Adrenal gland (tissue), 9 donors: ENCODE measurements at regions not wholly inside any gene's neighbourhood (a gene's known extent, or its start where the extent isn't known, plus 50 kb on each side); places are given as distances from the start of the nearest gene placed in this dataset.

Source experiments
- DNase-seq, 7 donors: peaks; one replicate each; pipeline ENCODE4 v3.0.0-alpha.2; 2019 to 2020
- H3K27ac ChIP-seq, 5 donors: fragments of 200-600 bp; sonication (generic) in 4 of 5; 1 replicate in 3 of 5; 2 replicates in 2 of 5; pipeline versions ENCODE4 v1.5.1 to v1.8.0; 2016 to 2020; ENCODE audit warnings: mild to moderate bottlenecking in 1 of 5
- H3K27me3 ChIP-seq: fragments of 200-600 bp; 2 replicates; pipeline ENCODE4 v1.8.0; 2021
- H3K36me3 ChIP-seq, 2 donors: fragments of 200-600 bp; replicated peaks in 1 of 2; 1 replicate in 1 of 2; 2 replicates in 1 of 2; pipeline versions ENCODE4 v1.5.1 to v1.8.0; 2018 to 2022
- H3K4me1 ChIP-seq, 2 donors: fragments of 200-600 bp; replicated peaks in 1 of 2; 1 replicate in 1 of 2; 2 replicates in 1 of 2; pipeline versions ENCODE4 v1.5.1 to v1.8.0; 2018 to 2021
- H3K4me3 ChIP-seq, 4 donors: fragments of 200-600 bp; sonication (generic) in 3 of 4; one replicate each; pipeline ENCODE4 v1.5.1; 2016 to 2018
- H3K9me3 ChIP-seq, 3 donors: fragments of 200-600 bp; sonication (generic) in 1 of 3; replicated peaks in 1 of 3; 1 replicate in 2 of 3; 2 replicates in 1 of 3; pipeline versions ENCODE4 v1.5.1 to v1.8.0; 2016 to 2021
- POLR2A ChIP-seq, 2 donors: fragments of 450-650 bp; IDR thresholded peaks; one replicate each; pipeline ENCODE4 v1.6.1; 2017; ENCODE audit warnings: antibody characterized with exemption in 2 of 2, mild to moderate bottlenecking in 2 of 2, moderate library complexity in 1 of 2
- WGBS, 4 donors: extraction: QIAGEN DNeasy Blood & Tissue Kit in 2 of 4; methylation state at CpG; one replicate each; pipeline versions ENCODE4 v1.1.5 to v1.1.7; 2013 to 2017; 5-methylcytosine and 5-hydroxymethylcytosine counted together
- intact Hi-C, 2 donors: fragments of 100-400 bp; cut with DNase I; formaldehyde crosslinking; loops; one replicate each; pipeline versions ENCODE4 v1.14.1 to v1.15.0; 2022 to 2023
- TF ChIP-seq, protein P1 (sequence below), 6 experiments: fragments of 450-650 bp in 4 of 6; fragments of 200-600 bp in 2 of 6; sonication (generic) in 1 of 6; IDR thresholded peaks; 1 replicate in 5 of 6; 2 replicates in 1 of 6; pipeline versions ENCODE4 v1.5.1 to v1.8.0; 2016 to 2021; ENCODE audit warnings: antibody characterized with exemption in 6 of 6, mild to moderate bottlenecking in 2 of 6, moderate library complexity in 1 of 6
- donor health status: healthy with polysubstance abuse.
- donor health status: Bipolar disorder and iron deficiency.
- donor health status: DM: yes; HTN: yes; CAD: no.
- donor health status: DM: no; HTN: no; CAD: no.
- donor health status: DM: no; HTN: no; CAD: no.

DNA sequence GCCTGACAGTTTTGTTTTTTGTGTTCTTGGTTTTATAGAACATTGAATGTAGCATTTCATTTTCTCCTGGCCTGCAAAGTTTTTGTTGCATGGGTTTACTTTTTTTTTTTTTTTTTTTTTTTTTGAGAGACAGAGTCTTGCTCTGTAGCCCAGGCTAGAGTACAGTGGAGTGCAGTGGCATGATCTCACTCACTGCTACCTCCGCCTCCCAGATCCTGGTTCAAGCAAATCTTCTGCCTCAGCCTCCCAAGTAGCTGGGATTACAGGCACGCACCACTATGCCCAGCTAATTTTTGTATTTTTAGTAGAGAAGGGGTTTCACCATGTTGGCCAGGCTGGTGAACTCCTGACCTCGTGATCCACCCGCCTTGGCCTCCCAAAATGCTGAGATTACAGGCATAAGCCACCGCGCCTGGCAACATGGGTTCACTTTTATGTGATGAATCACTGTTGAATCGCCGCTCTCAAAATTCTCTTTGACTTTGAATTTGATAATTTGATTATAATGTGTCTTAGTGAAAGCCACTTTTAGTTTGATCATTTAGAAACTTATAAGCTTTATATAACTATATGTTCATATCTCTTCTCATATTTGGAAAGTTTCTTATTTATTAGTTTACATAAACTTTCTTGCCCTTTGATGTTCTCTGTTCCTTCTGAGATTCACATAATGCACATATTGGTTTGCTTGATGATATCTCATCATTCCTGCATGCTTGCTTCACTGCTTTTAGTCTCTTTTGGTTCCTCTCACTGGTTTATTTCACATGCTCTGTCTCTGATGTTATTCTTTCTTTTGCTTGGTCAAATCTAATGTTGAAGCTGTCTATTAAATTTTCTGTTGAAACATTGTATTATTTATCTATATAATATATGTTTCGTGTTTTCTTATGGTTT lies 589.0 kb upstream of the CNTN5 start:
- DNase-seq = no peak
- Histone ChIP-seq H3K36me3 (no peaks in the 10 kb centered on the region), H3K27me3 (no peaks in the 10 kb centered on the region), H3K9me3 (no peaks in the 10 kb centered on the region), H3K4me3 (no peak overlapping the region), H3K27ac (no peak overlapping the region), H3K4me1 (no peaks in the 10 kb centered on the region)
- TF ChIP-seq, protein P1, sequence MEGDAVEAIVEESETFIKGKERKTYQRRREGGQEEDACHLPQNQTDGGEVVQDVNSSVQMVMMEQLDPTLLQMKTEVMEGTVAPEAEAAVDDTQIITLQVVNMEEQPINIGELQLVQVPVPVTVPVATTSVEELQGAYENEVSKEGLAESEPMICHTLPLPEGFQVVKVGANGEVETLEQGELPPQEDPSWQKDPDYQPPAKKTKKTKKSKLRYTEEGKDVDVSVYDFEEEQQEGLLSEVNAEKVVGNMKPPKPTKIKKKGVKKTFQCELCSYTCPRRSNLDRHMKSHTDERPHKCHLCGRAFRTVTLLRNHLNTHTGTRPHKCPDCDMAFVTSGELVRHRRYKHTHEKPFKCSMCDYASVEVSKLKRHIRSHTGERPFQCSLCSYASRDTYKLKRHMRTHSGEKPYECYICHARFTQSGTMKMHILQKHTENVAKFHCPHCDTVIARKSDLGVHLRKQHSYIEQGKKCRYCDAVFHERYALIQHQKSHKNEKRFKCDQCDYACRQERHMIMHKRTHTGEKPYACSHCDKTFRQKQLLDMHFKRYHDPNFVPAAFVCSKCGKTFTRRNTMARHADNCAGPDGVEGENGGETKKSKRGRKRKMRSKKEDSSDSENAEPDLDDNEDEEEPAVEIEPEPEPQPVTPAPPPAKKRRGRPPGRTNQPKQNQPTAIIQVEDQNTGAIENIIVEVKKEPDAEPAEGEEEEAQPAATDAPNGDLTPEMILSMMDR (IDR thresholded peaks at IDR 0.05) = no peak
- no peak for TF ChIP-seq POLR2A (IDR thresholded peaks at IDR 0.05)
- 91 to 93% (median 93%) methylated on average over 9 of the region's 9 CpGs for WGBS, 4 donors
- intact Hi-C loops = no loop called here

DNA sequence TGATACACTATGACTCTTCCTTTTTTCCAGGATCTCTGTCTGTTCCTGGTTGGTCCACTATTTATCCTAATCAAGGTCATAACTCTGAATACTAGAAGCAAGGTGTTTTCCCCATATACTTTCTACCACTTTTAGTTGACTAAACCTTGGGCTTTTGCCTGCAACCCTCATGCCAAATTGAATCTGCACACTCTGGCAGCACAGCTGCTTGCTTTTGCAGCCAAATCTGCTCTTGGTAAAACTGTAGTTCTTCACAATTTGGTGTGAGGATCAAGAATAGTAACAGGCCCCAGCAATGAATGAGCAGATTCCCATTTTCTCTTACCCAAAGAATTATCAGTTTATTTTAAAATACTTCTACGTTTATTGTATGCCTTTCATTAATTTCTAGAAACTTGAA lies 586.5 kb upstream of the CNTN5 start:
- Histone ChIP-seq H3K27me3 (no peaks in the 10 kb centered on the region), H3K4me1 (no peaks in the 10 kb centered on the region), H3K9me3 (no peaks in the 10 kb centered on the region), H3K36me3 (no peaks in the 10 kb centered on the region), H3K4me3 (no peak overlapping the region), H3K27ac (no peak overlapping the region)
- TF ChIP-seq, protein P1 (IDR thresholded peaks at IDR 0.05) = no peak
- no peak for TF ChIP-seq POLR2A (IDR thresholded peaks at IDR 0.05)
- intact Hi-C loops = no loop called here
- DNase-seq = no peak
- 54 to 78% (median 59%) methylated on average over 1 of the region's 1 CpG for WGBS, 4 donors

DNA sequence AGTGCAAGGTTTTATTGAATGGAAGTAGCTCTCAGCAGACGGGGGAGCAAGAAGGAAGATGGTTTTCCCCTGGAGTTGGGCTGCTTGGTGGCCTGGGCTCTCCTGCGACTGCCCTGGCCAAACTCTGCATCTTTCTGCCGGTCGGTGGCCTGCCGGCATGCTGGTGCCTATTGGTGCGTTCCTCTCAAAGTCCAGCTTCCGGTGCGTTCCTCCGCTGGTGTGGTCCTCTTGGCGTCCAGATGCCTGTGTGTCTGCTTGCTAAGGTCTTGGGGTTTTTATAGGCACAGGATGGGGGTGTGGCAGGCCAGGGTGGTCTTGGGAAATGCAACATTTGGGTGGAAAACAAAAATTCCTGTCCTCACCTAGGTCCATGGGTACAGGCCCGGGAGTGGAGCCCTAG lies 567.4 kb upstream of the CNTN5 start:
- intact Hi-C loops = no loop called here
- H3K4me3 ChIP-seq = no peak overlapping the region
- no peak for DNase-seq
- no peaks in the 10 kb centered on the region for H3K27me3 ChIP-seq
- no peaks in the 10 kb centered on the region for H3K9me3 ChIP-seq
- no peak overlapping the region for H3K27ac ChIP-seq
- no peaks in the 10 kb centered on the region for H3K4me1 ChIP-seq
- no peak for TF ChIP-seq POLR2A (IDR thresholded peaks at IDR 0.05)
- TF ChIP-seq, protein P1 (IDR thresholded peaks at IDR 0.05) = no peak
- WGBS, 4 donors = 92 to 96% (median 93%) methylated on average over 6 to 11 of the region's 11 CpGs
- no peaks in the 10 kb centered on the region for H3K36me3 ChIP-seq

DNA sequence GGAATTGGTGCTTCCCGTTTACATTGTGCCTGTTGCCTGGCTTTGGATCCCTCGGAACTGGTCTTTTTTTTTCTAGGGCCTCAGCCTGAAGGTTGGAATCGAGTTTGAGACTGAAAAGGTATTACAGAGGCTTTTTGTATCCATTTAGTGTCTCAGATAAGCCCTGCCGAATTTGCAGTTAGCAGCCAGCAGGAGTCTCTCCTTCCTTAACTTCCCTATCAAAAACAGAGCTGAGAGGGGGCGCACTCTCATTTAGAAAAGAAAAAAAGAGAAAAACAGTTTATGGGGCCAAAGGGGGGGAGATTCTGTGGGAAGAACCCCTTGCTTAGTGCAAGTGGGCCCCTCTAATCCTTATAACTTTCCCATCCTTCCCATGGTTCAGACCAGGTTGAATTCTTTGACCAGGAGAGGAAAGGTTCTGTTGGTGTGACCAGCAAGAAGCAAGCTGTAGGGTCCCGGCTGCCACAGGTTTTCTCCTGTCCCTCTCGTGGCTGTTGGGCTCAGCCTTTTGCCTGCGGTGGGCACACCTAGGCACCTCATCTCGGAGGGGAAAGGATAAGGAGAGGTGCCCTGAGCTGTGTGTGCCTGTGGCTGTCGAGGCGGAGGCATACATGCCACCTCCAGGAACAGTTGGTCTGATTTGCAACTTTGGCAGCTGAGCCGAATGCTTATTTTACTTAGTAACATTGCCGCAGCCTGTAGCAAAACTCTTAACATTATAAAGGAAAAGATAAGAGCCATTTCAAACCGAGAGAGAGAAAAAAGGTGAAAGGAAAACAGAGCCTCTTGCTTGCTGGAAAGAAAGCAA lies 565.0 kb upstream of the CNTN5 start:
- Histone ChIP-seq H3K9me3 (no peaks in the 10 kb centered on the region), H3K4me1 (no peaks in the 10 kb centered on the region), H3K4me3 (no peak overlapping the region), H3K27ac (no peak overlapping the region), H3K36me3 (no peaks in the 10 kb centered on the region), H3K27me3 (no peaks in the 10 kb centered on the region)
- TF ChIP-seq, protein P1 (IDR thresholded peaks at IDR 0.05) = no peak
- TF ChIP-seq POLR2A (IDR thresholded peaks at IDR 0.05) = no peak
- 71 to 79% (median 77%) methylated on average over 14 of the region's 14 CpGs for WGBS, 4 donors
- intact Hi-C loops = no loop called here
- DNase-seq = no peak
